Aorta (tissue), 5 donors: ENCODE measurements at regions not wholly inside any gene's neighbourhood (a gene's known extent, or its start where the extent isn't known, plus 50 kb on each side); places are given as distances from the start of the nearest gene placed in this dataset.
A peak's percentile ranks its signal among the peaks of the same experiment; 100 is the strongest.
"Not testable (repeated sequence)": the region's sequence is repeated elsewhere in the genome, so short reads cannot be mapped to it uniquely, and the experiment has no call there.

ENCODE experiments used
- ATAC-seq: fragments of 200-7000 bp; cut with Tn5 transposase; one replicate; pipeline ENCODE4 v1.9.1; 2022; ENCODE audit warnings: moderate library complexity; ENCODE audit not compliant: low FRiP score
- DNase-seq, 2 donors: peaks; one replicate each; pipeline ENCODE4 v3.0.0-alpha.2; 2020
- H3K27ac ChIP-seq, 2 donors: one replicate each; pipeline ENCODE4 v1.5.1; 2013; ENCODE audit warnings: low read length in 2 of 2, mild to moderate bottlenecking in 2 of 2, moderate library complexity in 2 of 2, control low read depth in 1 of 2, inconsistent platforms in 1 of 2, low read depth in 1 of 2
- H3K27me3 ChIP-seq, 2 donors: one replicate each; pipeline ENCODE4 v1.6.1; 2013; ENCODE audit warnings: control low read depth in 1 of 2, low read length in 1 of 2, mild to moderate bottlenecking in 1 of 2, moderate library complexity in 1 of 2; ENCODE audit not compliant: insufficient read depth in 2 of 2, control insufficient read depth in 1 of 2
- H3K36me3 ChIP-seq, 2 donors: one replicate each; pipeline ENCODE4 v1.6.1; 2013; ENCODE audit warnings: control low read depth in 1 of 2, low read length in 1 of 2, mild to moderate bottlenecking in 1 of 2; ENCODE audit not compliant: insufficient read depth in 2 of 2, control insufficient read depth in 1 of 2
- H3K4me1 ChIP-seq, 2 donors: one replicate each; pipeline ENCODE4 v1.6.1; 2013; ENCODE audit warnings: low read length in 2 of 2, control low read depth in 1 of 2, mild to moderate bottlenecking in 1 of 2, moderate library complexity in 1 of 2; ENCODE audit not compliant: insufficient read depth in 2 of 2, control insufficient read depth in 1 of 2
- H3K4me3 ChIP-seq, 2 donors: one replicate each; pipeline ENCODE4 v1.5.1; 2013; ENCODE audit warnings: low read length in 2 of 2, control low read depth in 1 of 2, mild to moderate bottlenecking in 1 of 2
- H3K9me3 ChIP-seq: one replicate; pipeline ENCODE4 v1.6.1; 2013; ENCODE audit warnings: mild to moderate bottlenecking, low read length; ENCODE audit not compliant: control insufficient read depth
- WGBS, 2 donors: extraction: QIAGEN DNeasy Blood & Tissue Kit; methylation state at CpG; one replicate each; pipeline ENCODE4 v1.1.7; 2013; 5-methylcytosine and 5-hydroxymethylcytosine counted together
- intact Hi-C, 2 donors: fragments of 100-400 bp; cut with DNase I; formaldehyde crosslinking; loops; one replicate each; pipeline versions ENCODE4 v1.14.2 to v1.15.0; 2022
- donor health status: healthy with polysubstance abuse.
- donor health status: Bipolar disorder and iron deficiency.
- donor health status: DM: no; HTN: no; CAD: no.
- donor health status: DM: no; HTN: no; CAD: no.
- donor health status: DM: yes; HTN: yes; CAD: no.

GRCh38 chr4:101655857-101656256, 134.7 kb upstream of the BANK1 start:
- Histone ChIP-seq H3K4me3 (no peak overlapping the region), H3K4me1 (no peaks in the 10 kb centered on the region), H3K27ac (no peak overlapping the region), H3K9me3 (peaks cover 1% of the 10 kb centered on the region), H3K27me3 (no peaks in the 10 kb centered on the region), H3K36me3 (no peaks in the 10 kb centered on the region)
- DNase-seq (no peak), ATAC-seq (no peak)
- intact Hi-C loops, result no loop called here
- WGBS, 2 donors, result 90 to 91% methylated on average over 1 of the region's 1 CpG

- Histone ChIP-seq H3K4me3 (no peak overlapping the region), H3K36me3 (no peaks in the 10 kb centered on the region), H3K27me3 (no peaks in the 10 kb centered on the region), H3K9me3 (peaks cover 1% of the 10 kb centered on the region), H3K4me1 (no peaks in the 10 kb centered on the region), H3K27ac (no peak overlapping the region)
- no peak for ATAC-seq
- no peak for DNase-seq
- 88% methylated on average over 2 of the region's 2 CpGs for WGBS, 2 donors
- intact Hi-C loops, result no loop called here
Observed at GRCh38 chr4:101655005-101655404, 135.5 kb upstream of the BANK1 start.

- no peaks in the 10 kb centered on the region for H3K4me1 ChIP-seq
- peaks cover 1% of the 10 kb centered on the region for H3K9me3 ChIP-seq
- intact Hi-C loops, result no loop called here
- H3K4me3 ChIP-seq, result no peak overlapping the region
- H3K27me3 ChIP-seq, result no peaks in the 10 kb centered on the region
- no peak overlapping the region for H3K27ac ChIP-seq
- no peaks in the 10 kb centered on the region for H3K36me3 ChIP-seq
- ATAC-seq, result no peak
- 45 to 46% methylated on average over 3 of the region's 3 CpGs for WGBS, 2 donors
- DNase-seq, result no peak
Observed at GRCh38 chr4:101651778-101652177, 138.8 kb upstream of the BANK1 start.

- no peaks in the 10 kb centered on the region for H3K36me3 ChIP-seq
- H3K4me3 ChIP-seq, result no peak overlapping the region
- 56% methylated on average over 3 of the region's 3 CpGs for WGBS, 2 donors
- no peaks in the 10 kb centered on the region for H3K9me3 ChIP-seq
- ATAC-seq (peak; percentile 43), DNase-seq (no peak)
- no peak overlapping the region for H3K27ac ChIP-seq
- intact Hi-C loops, result no loop called here
- no peaks in the 10 kb centered on the region for H3K4me1 ChIP-seq
- H3K27me3 ChIP-seq, result no peaks in the 10 kb centered on the region
Observed at GRCh38 chr4:101649790-101650515, 140.6 kb upstream of the BANK1 start.

GRCh38 chr4:101647710-101648034, 142.9 kb upstream of the BANK1 start:
- ATAC-seq, result no peak

GRCh38 chr4:101644516-101644915, 146.0 kb upstream of the BANK1 start:
- no peak for ATAC-seq
- H3K27me3 ChIP-seq, result no peaks in the 10 kb centered on the region
- H3K27ac ChIP-seq, result no peak overlapping the region
- no peak for DNase-seq
- H3K36me3 ChIP-seq, result no peaks in the 10 kb centered on the region
- H3K9me3 ChIP-seq, result no peaks in the 10 kb centered on the region
- intact Hi-C loops, result no loop called here
- H3K4me3 ChIP-seq, result no peak overlapping the region
- H3K4me1 ChIP-seq, result no peaks in the 10 kb centered on the region
- 91 to 92% methylated on average over 1 of the region's 1 CpG for WGBS, 2 donors

More at GRCh38 chr4:101647710-101648034, 142.9 kb upstream of the BANK1 start:
- Histone ChIP-seq H3K4me3 (no peak overlapping the region), H3K27me3 (no peaks in the 10 kb centered on the region), H3K36me3 (no peaks in the 10 kb centered on the region), H3K9me3 (no peaks in the 10 kb centered on the region), H3K4me1 (no peaks in the 10 kb centered on the region), H3K27ac (no peak overlapping the region)
- DNase-seq, result no peak
- intact Hi-C loops, result no loop called here

GRCh38 chr4:101643186-101643837, 147.2 kb upstream of the BANK1 start:
- Histone ChIP-seq H3K27ac (no peak overlapping the region), H3K9me3 (no peaks in the 10 kb centered on the region), H3K36me3 (no peaks in the 10 kb centered on the region), H3K4me1 (no peaks in the 10 kb centered on the region), H3K27me3 (no peaks in the 10 kb centered on the region), H3K4me3 (no peak overlapping the region)
- 84 to 88% methylated on average over 2 of the region's 2 CpGs for WGBS, 2 donors
- ATAC-seq (no peak), DNase-seq (no peak)
- intact Hi-C loops, result no loop called here

- ATAC-seq, H3K4me1 ChIP-seq, H3K36me3 ChIP-seq, intact Hi-C loops, H3K27me3 ChIP-seq, H3K9me3 ChIP-seq, H3K27ac ChIP-seq, H3K4me3 ChIP-seq, DNase-seq: not testable (repeated sequence)
- 78 to 83% methylated on average over 3 of the region's 3 CpGs for WGBS, 2 donors
Observed at GRCh38 chr4:101632766-101633165, 157.8 kb upstream of the BANK1 start.

- Histone ChIP-seq H3K4me3 (no peak overlapping the region), H3K9me3 (no peaks in the 10 kb centered on the region), H3K36me3 (no peaks in the 10 kb centered on the region), H3K4me1 (no peaks in the 10 kb centered on the region), H3K27me3 (no peaks in the 10 kb centered on the region), H3K27ac (no peak overlapping the region)
- WGBS, 2 donors, result 84 to 90% methylated on average over 4 of the region's 4 CpGs
- DNase-seq (no peak), ATAC-seq (no peak)
- intact Hi-C loops, result no loop called here
Observed at GRCh38 chr4:101630319-101630986, 160.1 kb upstream of the BANK1 start.
